Retinal pigment epithelial cell (primary cell): ENCODE measurements at regions not wholly inside any gene's neighbourhood (a gene's known extent, or its start where the extent isn't known, plus 50 kb on each side); places are given as distances from the start of the nearest gene placed in this dataset.

Source experiments
- DNase-seq: peaks from one replicate; pipeline ENCODE4 v3.0.0-alpha.2; 2010; ENCODE audit warnings: low read depth
- H3K4me3 ChIP-seq: 2 replicates; pipeline ENCODE4 v1.5.1; 2011; ENCODE audit warnings: mild to moderate bottlenecking, low read length, control low read depth, moderate library complexity
- TF ChIP-seq, protein P1 (sequence below): conservative IDR thresholded peaks from 2 replicates; pipeline ENCODE4 v1.5.1; 2011; ENCODE audit warnings: low read depth, low read length, control low read depth, inconsistent platforms

DNA sequence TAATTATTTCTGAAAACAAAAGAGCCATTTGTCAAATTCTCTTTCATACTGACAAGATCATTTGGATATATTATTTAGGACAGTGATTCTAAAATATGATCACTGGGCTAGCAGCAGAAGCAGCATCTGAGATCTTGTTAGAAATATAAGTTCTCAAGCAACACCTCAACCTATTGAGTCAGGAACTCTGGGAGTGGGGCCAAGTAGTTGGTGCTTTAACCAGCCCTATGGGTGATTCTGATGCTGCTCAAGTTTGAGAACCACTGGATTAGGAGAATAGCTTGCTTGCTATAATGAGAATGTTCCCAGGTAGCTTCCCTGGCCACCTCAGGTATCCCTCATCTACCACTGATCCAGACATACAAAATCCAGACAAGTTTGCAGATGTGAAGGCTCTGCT is 466.9 kb upstream of the CELF4 start:
- no peak overlapping the region for H3K4me3 ChIP-seq
- TF ChIP-seq, protein P1, sequence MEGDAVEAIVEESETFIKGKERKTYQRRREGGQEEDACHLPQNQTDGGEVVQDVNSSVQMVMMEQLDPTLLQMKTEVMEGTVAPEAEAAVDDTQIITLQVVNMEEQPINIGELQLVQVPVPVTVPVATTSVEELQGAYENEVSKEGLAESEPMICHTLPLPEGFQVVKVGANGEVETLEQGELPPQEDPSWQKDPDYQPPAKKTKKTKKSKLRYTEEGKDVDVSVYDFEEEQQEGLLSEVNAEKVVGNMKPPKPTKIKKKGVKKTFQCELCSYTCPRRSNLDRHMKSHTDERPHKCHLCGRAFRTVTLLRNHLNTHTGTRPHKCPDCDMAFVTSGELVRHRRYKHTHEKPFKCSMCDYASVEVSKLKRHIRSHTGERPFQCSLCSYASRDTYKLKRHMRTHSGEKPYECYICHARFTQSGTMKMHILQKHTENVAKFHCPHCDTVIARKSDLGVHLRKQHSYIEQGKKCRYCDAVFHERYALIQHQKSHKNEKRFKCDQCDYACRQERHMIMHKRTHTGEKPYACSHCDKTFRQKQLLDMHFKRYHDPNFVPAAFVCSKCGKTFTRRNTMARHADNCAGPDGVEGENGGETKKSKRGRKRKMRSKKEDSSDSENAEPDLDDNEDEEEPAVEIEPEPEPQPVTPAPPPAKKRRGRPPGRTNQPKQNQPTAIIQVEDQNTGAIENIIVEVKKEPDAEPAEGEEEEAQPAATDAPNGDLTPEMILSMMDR: no peak
- DNase-seq: no peak

DNA sequence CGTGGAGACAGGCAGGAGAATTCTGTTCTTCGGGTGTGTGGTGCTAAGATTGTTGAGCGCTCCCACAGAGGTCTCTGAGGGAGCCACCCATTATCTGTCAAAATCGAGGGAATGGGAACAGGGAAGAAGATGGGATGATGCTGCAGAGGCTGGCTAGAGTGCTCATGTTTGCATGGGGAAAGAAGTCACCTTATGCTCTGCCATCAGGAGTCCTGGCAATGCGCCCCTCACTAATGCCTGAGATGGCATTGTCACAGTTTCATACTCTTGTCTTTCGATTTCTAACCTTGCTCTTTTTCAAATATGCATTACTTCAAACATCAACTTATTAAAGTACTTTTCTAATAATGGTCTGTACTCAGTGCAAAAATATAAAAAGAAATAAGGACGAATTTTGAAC is 463.3 kb upstream of the CELF4 start:
- TF ChIP-seq, protein P1: no peak
- no peak for DNase-seq
- H3K4me3 ChIP-seq: no peak overlapping the region

DNA sequence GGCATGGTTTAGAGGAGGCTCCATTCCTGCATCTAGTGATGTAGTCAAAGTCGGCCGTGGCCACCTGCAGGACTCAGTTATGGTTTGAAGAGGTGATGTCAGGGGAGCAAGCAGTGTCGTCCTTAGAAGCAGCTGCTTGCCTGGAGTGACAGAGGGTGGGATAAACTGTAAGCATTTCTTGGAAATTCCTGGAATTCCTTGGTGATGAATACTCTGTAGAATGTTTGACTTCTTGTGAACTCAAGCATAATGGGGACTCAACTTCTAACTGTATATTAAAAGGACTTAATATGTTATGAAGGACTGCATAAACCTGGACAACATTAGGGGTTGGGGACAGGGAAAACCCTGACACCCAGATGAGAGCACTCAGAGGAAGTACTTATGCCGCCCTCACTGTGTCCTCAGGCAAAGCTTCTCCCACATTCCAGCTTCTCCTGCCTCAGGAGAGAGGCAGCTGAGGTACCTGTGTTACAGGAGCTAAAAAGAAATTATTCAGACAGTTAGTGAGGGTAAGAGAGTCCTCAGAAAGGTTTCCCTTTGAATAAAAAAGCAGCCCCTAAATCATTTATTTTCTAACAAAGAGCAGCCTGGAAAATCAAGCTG is 459.9 kb upstream of the CELF4 start:
- TF ChIP-seq, protein P1: no peak
- no peak overlapping the region for H3K4me3 ChIP-seq
- DNase-seq: peak; percentile 71

DNA sequence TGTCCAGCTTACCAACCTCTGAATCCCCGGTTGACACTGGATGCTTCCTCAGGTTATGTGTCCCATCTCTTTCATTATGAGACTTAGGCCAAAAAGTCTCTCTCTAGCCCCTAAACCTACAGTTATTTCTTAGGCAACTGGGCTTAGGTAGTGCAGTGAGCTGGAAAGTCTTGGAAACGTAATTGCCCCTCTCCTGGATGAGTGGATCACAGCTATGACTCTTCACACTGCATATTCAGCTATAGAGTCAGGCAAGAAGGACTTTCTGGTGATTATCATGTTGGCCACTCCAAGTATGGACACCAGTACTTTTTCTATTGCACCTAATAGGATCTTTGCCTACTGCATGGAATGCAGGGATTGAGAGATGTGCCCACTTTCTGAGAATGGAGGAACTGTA is 458.3 kb upstream of the CELF4 start:
- TF ChIP-seq, protein P1: no peak

DNA sequence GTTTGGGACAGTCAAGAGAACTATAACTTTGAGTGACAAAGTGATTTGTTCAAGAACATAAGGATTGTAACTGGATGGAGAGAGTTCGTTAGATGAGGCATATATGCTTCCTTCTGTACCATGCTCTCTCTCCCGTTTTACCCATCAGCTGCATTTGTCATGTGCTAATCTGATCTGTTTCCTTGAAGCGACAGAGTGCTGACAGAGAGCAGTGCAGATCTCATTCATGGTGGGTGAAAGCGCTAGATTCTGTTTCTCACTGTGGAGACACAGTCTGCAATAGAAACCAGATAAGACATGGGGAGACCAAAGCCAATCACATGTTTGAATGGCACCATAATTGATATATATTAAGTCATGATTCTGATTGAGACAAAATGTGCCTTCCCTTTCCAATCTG is 456.6 kb upstream of the CELF4 start:
- no peak for DNase-seq
- H3K4me3 ChIP-seq: no peak overlapping the region
- TF ChIP-seq, protein P1: no peak

More for the DNA sequence above, 458.3 kb upstream of the CELF4 start:
- no peak for DNase-seq
- H3K4me3 ChIP-seq: no peak overlapping the region

DNA sequence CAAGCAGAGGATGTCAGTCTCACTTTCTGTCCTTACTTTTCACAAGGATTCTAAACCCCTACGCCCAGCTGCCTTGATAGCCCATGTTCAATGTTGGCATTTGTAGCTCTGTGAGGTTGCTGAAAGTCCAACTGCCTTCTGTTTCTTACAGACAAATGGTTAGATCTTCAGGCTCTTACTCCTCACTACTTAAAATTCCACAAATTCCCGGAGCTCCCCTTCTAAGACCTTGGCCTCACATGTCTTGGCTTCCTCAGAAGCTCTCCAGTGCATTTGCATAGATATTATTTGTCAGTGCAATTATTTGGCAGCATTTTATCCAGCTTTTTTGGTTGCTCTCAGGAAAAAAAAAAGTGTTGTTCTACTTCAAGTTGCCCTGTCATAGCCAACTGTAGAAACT is 453.7 kb upstream of the CELF4 start:
- no peak overlapping the region for H3K4me3 ChIP-seq
- peak; percentile 62 for DNase-seq
- TF ChIP-seq, protein P1: no peak
